HUDEP-2 (cell line): ENCODE measurements at regions not wholly inside any gene's neighbourhood (a gene's known extent, or its start where the extent isn't known, plus 50 kb on each side); places are given as distances from the start of the nearest gene placed in this dataset.
A peak's percentile ranks its signal among the peaks of the same experiment; 100 is the strongest.

Source experiments
- DNase-seq, 76 experiments: peaks; one replicate each; lab custom pipeline; 2025; ENCODE audit not compliant: unreplicated experiment in 76 of 76; lab: John Stamatoyannopoulos, UW

DNA sequence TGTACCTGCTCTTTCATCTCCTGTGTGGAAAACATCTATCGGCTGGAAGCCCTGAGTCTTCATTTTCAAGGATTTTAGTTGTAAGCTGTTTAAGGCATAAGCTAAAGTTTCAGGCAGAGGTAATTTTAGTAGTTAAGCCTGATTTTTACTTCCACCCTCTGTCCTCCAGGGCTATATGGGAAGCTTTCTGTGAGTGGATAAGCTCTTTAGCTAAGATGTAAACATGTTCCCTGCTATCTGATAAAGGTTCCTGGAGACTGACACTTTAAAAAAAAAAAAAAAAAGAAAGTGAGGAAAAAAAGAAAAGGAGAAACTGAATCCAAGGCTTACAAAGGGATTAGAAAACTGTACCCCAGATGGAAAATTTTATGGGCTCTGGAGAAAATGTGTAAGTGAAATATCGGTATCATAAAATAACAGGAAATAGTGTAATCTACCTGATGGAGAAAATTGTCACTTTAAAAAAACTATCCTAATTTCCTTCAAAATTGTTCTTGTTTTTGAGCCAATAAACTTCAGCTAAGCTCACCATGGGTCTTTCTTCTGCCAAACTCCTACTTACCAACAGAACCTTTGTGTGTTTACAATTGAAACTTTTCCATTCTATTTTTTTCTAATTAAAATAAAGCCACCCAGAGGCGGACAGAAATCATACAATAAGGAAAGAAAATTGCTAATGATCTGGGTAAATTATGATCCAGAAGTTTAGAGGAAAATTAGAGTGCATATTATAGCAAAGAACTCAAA lies 180.5 kb downstream of the TGFB2 start:
- no peak for DNase-seq

DNA sequence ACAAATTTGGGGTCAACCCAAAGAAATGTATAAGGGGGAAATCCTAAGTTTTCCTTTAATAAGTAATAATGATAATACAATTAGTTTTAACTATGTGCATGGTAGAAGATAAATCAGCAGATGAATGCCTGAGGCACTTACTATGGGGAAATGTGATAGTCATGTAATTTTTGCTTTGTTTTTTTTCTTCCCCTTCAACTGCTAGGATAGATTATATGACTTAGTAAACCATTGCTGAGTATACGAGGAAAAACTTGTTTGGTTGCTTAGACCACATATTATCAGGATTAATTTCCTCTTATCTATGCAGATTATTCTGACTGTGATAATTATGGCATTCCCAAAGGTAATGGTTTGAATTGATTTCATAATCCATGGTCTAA lies 181.1 kb downstream of the TGFB2 start:
- DNase-seq: no peak

DNA sequence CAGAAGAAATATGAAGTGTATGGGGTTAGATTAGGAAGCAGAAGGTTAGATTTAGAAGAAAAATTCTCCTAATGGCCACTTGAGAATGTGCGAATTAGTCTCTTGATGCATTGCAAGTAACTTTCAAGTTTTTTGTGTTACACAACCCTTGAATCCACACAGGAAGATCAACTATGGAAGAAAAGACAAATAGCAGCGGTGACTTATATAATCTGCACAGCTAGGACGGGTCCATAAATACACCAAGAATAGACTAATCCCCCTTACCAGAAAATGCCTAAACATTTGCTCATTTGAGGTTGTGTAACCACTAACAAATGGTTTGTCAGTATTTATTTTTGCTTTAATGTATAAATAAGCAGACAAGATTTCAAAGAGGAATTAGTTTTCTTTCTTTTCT lies 182.6 kb downstream of the TGFB2 start:
- DNase-seq: no peak

DNA sequence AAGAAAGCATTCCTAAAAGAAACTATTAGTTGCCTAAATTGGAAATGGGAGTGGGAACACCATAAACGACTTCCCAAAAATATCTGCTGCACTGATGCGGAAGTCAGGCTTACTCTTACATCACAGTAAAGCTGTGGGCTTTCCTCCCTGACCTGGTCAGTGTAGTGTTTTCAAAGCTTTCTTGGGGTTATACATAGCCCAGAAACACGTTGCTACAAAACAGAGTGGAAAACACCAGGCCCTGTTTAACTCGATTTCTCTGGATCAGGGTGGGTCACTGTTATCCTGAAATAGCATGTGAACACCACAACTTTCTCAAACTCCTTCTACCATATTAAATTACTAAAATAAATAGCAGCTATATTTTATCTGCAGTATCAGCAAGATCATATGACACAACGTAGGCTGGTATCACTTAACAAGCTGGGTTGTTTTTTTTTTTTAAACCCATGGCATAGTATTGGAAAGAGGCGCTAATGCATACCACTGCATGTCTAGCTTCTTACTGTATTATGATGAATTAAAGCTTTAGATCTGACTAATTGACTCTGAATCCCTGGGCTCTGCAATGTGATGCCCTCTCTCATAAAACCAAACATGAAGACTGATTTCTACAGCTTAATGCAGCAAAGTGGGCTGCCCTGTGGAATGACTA lies 184.6 kb downstream of the TGFB2 start:
- DNase-seq: no peak

DNA sequence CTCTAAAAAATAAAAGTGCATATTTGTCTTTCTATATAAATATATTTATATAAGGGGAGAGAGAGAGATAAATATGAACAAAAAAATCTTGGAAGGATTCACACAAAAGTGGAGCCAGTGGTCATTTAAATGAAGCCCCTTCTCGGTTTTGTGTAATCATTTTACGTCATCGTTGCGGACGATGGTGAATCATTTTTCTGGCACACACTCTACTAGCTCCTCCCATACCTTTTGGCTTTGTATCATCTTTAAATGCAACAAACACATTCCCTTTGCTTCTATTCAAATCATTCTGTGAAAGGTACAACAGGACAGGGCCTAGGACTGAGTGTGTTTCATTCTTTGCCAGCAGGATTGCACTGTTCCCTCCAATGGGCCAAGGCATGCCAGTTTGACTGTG lies 186.8 kb downstream of the TGFB2 start:
- no peak for DNase-seq

DNA sequence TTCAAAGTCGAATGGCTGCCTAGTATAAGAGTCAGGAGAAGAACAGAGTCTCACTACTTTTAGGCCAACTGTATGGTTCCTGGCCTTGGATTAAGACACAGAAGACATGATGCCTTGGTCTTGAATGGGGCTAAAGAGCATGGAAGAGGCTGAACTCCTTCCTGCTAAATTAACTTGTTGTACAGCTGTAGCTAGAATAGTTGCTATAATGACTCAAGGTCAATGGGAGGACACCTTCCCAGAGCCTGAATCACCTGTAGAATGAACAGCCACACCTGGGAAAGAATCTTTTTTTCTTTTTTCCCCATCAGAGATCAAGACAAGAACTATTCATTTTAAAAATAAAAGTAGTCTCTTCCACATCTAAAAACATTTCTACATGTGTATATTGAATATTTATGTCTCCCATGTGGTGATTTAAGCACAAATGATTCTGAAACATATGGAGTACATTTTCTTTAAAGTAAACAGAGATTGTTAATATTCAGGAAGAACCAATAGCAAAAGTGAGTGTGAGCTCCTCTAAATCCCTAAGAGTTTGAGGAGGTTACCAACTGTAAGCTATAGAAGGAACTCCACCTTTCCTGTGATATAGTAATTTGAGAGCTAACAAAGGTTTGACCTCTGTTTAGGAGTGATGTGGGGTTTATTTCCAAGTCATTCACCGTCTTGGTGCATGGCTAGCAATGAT lies 191.3 kb downstream of the TGFB2 start:
- DNase-seq: no peak

DNA sequence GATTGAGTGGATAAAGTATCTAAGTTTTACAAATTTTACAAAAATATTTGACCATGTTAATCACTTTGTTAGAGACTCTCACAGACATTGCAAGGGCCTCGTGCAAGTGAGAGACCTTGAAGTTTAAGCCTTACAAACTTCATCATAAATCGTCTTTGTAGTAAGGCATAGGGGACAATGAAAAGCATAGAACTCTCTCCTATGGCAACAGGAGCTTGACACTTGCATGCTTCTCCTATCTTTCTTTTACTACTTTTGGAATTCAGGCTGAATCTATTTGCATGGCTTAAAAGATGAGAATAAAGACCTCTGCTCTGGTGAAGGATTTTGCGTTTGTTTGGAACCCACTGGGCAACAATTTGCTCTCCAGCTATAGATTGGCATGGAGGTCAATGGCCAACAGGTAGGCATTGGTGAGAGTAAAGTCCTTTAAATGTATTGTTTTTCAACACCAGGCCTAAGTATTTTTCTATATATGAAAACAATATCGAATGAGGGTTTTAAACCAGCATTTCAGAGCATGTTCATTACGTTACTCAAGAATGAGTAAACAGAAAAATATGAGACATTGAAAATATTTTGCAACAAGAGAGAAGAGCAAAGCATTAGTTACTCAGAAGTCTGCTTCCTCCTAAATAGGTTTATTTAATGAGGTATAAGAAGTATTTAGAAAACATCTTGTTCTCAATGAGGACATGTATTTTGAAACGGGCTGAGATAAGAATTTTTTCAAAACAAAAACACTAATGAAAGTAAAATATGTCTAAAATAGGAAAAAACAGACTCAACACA lies 192.2 kb downstream of the TGFB2 start:
- DNase-seq: no peak

DNA sequence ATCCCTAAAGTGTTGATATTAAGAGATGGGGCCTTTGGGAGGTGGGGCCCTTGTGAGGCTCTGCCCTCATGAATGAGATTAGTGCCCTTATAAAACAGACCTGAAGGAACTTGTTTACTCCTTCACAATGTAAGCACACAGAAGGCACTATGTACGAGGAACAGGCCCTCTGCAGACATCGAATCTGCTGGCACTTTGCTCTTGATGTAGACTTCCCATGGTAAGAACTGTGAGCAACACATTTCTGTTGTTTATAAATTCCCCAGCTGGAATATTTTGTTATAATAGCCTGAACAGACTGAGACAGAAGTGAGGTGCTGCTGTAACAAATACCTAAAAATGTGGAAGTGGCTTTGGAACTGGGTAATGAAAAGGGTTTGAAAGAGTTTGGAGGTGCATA lies 193.2 kb downstream of the TGFB2 start:
- DNase-seq: no peak

DNA sequence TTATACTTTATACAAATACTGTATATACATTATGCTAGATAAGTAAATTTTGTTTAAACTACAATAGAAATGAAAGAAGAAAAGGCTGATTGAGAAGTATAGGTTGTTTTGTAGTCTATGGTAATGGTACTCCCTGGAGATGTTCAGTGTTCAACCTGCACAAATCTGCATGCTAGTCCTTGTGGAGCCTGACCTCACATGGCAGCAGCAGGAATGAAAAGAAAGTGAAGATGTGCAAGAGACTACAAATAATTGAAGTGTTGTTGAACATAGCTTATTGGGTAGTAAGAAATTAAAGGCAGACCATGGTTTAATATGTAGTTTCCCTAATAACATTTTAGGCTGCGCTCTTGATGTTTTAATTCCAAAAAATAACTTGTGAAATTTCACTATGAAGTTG lies 201.2 kb downstream of the TGFB2 start:
- no peak for DNase-seq

DNA sequence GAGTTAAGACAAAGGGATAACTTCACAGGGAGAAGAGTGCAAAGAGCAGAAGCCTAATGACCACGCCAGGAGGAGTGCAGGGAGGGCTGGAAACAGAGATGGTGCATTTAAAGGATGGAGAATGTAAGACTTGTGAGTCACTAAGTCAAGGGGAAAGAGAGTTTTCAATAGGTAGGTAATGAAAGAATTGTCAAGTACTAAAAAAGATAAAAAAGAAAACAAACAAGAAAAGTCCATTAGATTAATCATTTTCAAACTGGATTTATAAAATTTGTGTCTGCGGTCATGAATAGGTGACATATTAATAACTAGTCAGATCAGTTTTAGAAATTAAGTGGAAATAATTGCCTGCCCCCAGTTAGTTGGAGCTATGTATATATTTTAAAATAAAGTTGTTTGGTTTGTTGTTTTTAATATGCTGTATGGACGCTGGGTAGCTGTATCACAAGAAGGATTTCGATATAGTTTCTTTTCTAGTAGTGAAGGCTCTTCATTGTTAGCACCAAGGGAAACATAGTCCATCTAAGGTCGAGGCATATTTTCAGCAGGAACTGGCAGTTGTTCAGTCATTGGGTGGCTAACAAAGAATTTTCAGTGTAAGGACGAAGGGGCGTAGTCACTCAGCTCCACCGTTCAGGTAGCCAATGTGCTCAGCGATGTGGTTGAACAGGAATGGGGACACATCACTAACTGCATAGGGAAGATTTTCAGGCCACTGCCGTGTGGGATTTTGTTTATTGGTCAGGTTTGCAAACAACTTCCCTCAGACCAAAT lies 203.0 kb downstream of the TGFB2 start:
- no peak for DNase-seq

DNA sequence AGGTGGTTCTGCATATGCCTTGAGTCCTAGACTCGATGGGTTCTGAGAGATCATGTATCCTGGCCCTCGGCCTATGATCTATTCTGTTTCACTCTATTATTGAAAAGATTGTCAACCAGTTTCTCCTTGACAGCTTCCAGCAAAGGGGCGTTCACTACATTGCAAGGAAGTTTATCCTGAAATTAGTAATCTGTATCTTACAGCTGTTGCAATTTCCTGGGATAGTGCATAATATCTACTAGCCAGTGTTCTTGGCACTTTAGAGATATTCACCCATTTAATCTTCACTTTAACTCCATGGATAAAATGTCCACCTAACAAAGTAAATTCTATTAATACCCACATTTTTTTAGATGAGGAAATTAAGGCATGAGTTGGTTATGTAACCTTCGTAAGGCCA lies 203.6 kb downstream of the TGFB2 start:
- DNase-seq: no peak

DNA sequence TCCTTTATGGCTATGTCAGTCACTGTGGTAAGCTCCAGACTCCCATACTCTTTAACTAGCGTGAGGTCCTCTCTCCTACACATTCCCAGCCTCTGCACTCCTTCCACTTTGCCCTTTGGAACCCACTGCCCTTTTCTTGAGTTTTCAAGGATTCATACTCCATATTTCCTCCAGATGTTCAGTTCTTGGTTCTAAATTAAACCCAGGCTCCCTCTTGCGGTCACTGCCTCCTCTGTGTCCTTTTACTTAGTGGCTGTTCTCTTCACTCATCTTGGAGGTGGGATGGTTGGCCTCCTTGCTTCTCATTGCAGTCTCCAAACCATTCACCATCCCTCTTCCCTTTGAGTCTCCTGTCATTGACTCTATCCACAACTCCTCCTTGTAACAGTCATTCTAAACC lies 208.1 kb downstream of the TGFB2 start:
- DNase-seq: peak in 2 of 76 experiments; percentile 2 to 6

DNA sequence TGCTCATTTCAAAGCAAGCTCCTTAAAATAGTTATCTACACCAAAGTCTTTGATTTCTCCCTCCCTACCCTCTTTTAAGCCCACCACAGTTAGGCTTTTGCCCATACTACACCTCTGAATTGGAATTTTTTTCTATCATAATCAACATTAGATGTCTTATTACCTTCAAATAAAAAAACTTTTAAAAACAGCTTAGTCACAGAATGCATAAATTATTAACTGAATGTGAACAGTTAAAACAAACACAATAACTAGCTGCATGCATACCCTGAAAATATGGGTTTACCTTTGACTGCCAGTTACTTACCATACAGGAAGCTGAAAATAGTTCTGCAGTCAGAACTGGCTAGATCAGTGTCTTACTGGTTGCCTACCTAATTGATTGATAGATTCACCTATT lies 210.9 kb downstream of the TGFB2 start:
- DNase-seq: no peak

DNA sequence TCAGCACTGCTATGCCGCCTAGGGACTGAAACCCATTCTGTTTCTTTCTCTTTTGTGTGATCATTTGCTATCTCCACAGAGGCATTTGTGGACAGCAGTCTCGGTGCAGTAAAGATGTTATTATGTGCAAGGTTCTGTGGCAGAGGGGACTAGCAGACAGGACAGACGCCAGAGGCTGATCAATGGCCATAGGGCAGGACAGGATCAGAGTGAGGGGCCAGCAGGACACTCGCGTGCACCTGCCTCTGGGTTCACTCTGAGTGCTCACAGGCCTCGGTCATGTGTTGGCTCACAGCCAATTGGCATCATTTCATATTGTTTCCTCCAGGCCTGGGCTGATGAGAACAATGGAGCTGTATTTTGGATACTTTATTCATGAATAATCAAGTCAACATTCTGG lies 212.6 kb downstream of the TGFB2 start:
- no peak for DNase-seq

DNA sequence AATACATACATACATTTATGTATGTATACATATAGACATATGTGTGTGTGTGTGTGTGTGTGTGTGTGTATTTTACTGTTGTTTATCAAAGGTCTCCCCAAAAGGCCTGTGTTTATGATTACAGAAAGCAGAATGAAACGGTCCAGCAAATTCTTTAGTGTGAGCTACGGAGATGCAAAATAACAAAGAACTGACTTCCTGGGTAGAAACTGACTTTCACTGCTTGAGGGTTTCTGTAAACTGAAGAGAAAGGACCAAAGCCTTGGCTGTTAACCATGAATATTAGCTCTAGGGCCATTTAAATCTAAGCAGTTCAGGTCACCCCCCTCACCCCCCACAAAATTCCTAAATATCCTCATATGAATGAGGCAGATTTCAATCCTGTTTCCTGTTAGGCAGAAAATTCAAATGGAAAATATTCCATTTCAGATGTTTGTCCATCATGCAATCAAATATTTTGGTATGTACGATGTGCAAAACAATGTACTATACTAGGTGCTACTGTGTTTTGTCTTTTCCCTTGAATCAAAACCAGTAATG lies 213.2 kb downstream of the TGFB2 start:
- no peak for DNase-seq

DNA sequence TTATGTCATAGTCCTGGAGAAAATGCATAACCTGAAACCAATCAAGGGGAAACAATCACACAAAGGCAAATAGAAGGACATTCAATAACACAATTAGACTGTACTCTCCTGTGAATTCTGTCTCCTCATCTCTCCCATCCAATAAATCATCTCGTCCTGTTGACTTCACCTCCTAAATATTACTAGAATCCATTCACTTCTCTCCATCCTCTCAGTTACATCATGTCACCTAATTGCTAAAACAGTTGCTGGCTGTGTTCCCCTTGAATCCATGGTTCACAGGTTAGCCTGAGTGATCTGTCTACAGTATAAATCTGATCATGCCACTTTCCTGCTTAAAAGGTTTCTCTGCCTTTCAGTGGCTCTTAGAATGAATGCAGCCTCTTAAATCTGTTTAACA lies 220.2 kb downstream of the TGFB2 start:
- DNase-seq: no peak

DNA sequence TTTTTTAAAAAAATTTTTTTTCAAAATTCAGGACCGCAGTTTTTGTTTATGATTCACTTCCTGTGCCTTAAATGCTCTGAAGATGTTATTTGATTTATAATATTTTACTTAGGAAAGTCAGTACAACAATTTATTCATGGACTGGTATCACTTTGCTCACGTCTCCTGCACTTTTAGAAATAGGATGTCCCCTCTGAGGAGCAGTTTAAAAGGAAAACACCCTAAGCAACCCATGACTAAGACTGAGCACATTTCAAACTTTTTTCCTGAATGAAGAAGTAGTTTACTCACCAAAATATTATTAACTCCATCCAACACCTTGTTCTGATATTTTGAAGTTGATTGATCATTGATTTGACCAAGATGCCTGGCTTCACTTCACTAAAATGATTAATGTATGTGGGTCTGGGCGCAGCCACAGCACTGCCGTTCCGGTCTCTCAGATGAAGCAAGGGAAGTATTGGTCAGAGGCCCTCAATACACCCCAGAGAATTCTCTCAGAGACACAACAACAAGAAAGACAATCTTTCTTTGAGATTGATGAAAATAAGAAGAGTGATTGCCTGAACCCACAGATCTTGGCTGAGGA lies 223.9 kb downstream of the TGFB2 start:
- no peak for DNase-seq

DNA sequence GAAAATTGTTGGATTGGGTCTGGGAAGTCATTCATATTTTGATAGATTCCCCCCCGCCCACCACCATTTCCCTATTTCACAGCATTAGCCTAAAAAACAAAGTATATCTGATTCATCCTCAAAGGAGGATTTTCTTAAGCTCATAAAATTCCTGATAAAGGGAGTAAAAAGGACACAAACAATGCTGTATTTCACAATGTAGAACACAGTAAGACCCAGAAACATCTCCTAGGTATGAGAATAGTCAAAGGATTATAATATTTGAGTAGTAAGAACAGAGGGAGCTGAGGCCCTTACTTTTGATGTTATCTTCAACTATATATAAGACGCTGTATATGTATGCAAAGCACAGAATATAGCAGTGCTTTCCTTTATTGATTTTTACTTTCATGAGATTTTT lies 225.3 kb downstream of the TGFB2 start:
- DNase-seq: no peak

DNA sequence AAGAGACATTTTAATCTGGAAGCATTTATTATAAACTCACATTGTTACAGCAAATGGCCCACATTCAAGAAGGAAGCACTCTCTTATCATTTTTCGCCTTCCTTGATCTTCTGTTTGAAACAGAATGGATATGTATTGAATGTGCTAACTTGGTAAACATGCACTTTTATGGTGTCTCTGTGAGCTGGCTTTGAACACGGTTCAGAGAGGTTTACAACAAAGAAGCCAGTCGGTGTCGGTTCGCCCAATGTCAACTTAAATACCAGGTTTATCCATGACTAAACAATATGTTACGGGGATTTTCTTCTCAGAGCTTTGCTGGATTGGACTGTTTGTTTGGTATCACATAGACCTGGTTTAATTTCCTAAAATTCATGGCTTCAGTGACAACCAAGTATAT lies 226.4 kb downstream of the TGFB2 start:
- no peak for DNase-seq

DNA sequence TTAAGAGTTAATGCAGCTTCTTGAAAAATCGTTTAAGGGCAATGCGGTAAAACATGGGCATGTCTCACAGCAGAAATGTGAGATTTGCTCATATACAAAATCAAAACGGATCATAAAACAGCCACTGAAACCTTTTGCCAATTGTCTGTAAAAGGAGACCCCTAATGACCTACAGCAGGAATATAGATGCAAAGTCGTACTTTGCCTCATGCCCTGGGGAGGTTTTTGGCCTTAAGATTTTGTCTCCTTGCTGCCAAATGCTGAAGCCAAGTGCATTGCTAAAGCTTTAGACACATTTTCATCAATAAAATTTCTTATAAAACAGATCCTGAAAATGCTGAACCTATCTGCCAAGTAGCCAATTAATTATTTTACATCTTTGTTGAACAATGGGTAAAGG lies 226.9 kb downstream of the TGFB2 start:
- no peak for DNase-seq
